Fibroblast of upper back skin (primary cell): ENCODE measurements at regions not wholly inside any gene's neighbourhood (a gene's known extent, or its start where the extent isn't known, plus 50 kb on each side); places are given as distances from the start of the nearest gene placed in this dataset.

Experiments
- DNase-seq: peaks from one replicate; pipeline ENCODE4 v3.0.0-alpha.2; 2013

DNA sequence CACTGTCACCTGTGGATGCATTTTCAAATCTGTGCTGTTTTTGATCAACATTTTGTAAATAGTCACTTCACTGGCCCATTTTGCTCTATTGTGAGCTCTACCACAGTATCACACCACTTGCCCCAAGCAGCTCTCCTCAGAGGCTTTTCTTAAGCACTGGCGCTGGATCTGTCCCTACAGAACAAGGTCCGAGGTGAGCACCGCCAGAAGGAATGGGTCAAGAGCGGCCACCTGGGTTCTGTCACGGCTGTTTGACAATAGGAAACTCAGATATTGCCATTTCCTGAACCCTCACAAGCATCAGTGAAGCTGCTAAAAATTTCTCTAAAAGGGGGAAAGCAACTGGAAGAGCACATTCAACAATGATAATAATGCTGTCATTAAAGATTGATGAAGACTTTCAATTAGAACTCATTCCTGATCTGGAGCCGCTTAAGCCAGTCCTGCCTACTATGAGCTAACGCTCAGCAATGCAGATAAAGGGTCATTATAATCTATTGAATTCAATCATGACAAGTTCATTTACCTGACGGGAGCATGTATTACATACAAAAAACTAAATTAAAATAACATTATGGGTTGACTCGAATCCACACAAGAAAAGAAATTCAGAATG is 514.0 kb downstream of the GALR1 start:
- no peak for DNase-seq

DNA sequence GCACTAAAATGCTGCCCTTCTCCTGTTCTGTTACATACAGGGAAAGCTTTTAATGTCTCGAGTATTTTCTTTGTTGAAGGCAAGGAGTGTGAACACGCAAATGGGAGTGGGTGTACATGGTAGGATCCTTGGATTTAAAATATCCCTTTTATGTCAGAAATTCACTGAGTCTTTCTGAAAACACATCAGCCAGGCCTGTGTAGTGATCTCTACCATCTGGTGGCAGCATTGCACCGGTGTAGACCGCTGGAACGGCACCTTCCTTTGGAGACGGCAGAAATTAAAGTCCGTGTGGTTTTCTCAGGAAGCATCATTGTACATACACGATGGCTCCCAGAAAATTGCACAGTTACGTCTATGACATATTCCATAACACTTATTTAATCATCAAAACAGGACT is 515.8 kb downstream of the GALR1 start:
- no peak for DNase-seq

DNA sequence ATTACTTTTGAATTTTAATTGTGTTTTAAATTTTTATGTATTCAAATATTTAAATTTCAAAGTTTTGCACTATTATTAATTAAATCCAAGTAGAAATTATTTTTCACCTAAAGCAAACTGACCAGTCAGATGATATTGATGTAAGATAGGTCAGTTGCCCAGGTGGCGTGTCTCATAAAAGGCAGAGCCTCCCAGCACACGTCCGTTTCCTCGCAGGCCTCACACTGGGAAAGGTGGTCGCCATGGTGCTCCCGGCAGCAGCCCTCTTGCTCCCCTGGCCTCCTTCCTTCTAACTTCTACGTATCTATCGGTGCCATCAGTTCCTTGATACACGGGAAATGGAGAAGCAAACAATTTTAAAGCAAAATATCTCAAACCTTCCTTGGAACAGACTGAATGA is 516.8 kb downstream of the GALR1 start:
- DNase-seq = no peak

DNA sequence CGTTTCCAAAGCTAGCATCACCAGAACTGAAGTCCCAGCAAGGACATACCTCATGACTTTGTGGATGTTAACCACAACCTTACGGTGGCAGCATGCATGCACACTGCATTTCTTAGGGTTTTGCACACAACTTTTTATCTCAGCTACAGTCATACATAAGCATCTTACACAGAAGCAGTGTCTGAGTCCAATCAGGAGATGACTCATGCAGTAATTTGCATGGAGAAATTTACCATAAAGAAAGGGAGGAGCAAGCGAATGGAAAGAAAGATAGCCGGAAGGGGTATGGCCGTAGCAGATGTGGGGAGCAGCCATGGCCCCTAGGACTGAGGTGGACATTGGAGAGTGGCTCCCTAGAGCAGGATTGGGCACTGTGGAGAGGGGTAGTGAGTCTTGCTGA is 522.5 kb downstream of the GALR1 start:
- no peak for DNase-seq

DNA sequence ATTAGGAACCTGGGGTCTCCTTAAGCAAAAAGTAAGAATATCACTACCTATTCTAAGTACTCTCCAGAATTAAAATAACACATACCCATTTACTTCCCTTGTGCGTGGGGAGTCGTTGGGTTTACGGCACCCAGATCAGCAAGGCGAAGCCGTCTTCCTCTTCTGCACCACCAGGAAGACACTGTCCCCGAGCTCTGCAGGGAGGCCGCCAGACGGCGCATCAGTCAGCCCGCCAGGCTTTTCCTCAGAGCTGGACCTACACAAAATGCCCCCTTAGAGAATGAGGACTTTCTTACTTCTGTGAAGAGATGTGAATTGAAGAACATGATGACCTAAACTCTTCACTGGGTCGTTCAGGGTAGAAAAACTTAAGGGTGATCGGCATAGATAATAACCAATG is 526.5 kb downstream of the GALR1 start:
- DNase-seq = no peak

DNA sequence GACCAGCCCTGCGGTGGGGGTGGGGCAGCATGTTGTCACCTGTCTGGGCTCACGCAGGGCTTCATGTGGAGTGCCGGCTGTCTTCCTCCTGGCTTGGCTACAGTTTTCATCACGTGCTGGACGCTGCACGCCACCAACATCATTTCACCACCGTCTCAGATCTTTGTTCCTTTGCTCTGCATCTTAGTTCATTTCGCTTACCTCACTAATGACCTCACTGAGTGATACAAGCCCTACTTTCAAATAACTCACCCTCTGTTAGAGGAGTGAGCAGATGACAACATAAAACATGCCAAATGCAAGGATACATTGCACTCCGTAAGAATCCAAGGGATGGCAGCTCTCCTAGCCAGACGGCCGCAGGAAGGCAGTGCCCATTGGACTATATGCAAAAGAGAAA is 527.5 kb downstream of the GALR1 start:
- no peak for DNase-seq

DNA sequence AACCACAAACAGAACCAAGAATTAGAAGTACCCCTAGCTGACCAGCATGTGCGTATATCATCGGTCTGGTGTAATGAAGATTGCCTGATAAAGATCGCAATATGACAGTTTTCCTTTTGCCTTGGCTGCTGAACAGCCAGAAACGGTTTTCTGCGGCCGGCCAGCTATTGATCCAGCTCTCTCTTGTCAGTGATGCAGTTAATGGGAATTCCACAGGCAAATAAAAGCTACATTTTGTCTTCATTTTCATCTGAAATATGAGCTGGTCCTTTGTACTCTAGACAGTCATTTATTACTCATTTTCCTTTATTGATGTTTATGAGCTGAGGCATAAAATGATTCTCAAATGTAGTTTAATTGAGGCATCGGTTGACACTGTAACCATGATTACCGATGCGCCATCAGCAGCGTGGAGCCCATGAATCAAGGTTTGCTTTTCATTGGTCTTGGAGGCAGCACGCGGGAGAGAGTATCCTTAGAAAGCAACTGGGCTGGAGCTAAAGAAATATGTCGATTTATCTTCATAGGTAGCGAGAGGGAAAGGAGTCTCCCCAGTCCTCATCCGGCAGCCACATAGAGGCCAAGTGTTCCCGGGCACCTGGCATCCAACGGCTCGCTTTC is 535.2 kb downstream of the GALR1 start:
- DNase-seq = no peak

DNA sequence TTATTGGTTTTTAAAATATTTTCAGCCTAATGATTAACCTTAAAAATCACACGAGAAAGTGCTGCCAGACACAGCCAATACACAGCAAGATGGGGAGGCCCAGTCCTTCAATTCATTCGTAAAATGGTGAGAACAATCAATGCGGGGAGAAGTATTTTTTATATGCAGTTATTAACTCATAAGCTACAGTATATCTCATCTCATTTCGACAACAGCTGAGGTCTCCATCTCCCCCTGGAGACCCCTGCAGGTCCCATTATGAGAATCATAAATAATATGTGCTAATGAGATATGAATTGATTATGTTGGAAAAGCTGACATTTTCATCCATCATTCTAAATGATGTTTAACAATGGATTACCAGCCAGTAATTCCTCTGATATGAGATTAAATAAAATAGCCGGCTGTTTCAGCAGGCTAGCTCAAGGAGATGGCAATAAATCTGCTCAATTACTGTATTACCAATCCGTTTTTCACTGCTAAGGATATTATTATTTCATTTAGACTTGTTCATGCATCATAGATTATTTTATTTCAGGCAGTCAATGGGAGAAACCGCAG is 535.8 kb downstream of the GALR1 start:
- no peak for DNase-seq

DNA sequence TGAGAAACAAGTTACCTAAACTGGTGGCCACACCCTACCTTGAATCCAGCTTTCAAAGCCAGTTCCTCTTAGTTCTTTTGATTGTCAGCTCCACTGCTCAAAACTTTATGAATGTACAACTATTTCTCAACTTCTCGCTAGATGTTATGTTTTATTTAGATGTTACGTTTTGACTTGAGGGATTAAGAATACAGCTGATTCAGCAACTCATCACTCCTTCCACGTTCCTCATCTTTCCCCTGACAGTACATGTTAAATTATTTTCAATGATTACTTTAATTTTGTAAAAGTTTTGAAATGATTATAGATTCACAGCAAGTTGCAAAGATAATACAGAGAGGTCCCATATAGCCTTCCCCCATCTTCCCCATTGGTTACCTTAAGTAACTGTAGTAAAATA is 553.4 kb downstream of the GALR1 start:
- DNase-seq = no peak

DNA sequence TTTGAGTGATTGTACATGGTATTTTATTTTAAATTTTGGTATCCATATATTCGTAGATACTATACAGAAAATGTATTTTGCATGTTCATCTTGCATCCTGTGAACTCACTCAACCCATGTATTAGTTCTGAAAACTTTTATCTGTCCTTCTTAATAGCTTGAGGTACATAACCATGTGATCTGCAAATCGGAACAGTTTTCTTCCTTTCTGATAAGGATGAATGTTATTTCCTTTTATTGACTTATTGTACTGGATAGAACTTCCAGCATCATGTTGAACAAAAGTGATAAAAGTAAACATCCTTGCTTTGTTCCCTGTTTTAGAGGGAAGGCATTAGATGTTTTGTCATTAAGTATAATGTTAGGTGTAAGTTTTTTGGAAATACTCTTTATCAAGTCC is 554.7 kb downstream of the GALR1 start:
- no peak for DNase-seq

DNA sequence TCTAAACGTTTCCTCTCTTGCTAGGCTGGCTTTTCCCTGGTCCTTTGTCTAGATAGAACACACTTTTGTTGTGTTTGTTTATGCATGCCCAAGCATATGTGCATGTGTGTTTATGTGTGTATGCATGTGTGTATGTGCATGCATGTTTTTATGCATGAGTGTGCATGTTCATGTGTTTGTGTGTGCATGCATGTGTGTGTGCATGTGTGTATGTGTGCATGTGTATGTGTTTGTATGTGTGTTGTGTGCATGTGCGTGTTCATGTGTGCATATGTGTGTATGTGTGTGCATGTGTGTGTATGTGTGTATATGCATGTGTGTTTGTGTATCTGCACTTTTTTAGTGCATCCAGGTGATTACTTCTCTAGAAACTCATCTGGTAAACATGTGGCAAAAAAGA is 558.0 kb downstream of the GALR1 start:
- DNase-seq = no peak

DNA sequence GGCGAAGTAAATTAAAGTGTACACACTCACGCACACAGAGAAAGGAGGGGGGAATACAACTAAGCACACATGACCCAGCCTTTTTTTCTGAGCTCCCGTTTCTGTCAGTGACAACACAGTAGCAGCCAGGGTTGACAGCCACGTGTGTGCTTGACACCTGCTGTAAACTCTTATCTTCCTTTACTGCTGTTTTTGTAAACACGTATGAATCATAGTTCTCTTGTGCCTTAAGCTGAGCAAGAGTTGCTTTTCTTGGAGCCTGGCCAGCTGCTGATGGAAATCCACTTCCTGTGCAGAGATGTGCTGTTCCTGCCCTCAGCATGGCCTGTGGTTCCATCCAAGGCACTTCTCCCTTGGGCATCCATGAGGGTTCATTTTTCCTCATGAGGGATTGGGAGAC is 561.9 kb downstream of the GALR1 start:
- no peak for DNase-seq

DNA sequence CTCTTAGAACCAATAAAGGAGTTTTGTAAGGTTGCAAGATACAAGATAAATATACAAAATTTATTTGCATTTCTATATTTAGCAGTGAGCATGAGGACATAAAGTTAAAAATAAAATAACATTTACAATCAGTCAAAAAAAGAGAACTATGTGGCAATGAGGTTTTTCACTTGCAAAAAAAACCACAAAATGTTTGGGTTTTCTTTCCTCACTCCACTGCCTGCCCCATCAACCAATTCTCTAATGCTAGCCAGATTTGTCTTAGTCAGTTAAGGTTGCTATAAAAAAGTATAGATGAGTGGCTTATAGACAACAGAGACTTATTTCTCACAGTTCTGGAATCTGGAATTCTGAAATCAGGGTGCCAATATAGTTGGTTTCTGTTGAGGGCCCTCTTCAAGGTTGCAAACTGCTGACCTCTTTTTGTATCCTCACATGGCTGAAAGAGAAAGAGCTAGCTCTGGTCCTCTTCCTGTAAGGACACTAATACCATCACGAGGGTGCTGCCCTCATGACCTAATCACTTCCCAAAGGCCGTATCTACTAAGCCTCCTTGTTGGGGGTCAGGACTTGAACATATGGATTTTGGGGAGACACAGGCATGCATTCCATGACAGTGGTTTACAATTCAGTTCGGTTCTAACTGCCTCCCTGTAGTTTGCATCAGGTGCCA is 566.2 kb downstream of the GALR1 start:
- no peak for DNase-seq

DNA sequence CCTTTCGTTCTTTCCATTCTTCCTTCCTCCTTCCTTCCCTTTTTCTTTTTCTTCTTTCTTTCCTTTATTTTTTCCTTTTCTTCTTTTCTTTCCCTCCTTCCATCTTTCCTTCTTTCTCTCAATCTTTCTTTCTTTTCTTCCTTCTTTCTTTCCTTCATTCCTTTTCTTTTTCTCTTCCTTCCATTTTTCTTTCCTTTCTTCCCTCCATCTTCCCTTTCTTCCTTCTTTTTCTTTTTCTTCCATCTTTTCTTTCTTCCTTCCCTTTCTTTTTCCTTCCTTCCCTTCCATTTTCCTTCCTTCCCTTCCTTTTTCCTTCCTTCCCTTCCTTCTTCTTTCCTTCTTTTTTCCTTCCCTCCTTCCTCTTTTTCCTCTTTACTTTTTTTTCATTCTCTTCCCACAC is 568.7 kb downstream of the GALR1 start:
- no peak for DNase-seq

DNA sequence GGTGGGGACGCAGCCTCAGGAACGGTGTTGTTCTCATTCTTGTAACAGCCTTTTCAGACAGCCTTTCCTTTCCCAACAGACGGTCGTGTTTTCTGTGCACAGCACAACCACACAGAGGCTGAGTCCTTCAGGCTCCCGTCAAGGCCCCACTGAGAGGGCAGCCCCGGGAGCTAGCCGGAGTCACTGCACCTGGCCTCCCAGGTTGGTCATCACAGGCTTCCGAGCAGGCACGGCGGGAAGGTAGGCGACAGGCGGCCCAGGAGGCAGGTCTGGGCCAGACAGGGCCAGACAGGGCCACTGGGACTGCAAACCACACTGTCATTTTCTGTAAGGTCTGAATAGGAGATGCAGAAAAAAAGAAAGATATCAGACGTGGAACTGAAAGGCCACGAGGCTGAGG is 570.8 kb downstream of the GALR1 start:
- DNase-seq = no peak

DNA sequence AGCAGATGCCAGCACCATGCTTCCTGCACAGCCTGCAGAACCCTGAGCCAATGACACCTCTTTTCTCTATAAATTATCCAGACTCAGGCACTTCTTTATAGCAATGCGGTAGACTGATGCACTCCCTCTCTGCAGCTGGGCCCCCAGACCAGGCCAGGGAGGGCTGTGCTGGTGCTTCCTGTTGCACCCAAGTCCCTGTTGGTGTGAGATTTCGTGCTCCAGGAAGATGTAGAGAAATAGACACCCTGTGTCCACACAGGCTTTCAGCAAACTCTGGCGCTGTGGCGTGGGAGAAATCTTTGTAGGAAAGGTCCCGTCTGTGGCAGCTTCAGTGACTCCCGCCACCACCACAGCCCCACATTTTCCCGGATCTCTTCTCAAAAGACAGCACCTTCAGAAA is 572.2 kb downstream of the GALR1 start:
- DNase-seq = no peak

DNA sequence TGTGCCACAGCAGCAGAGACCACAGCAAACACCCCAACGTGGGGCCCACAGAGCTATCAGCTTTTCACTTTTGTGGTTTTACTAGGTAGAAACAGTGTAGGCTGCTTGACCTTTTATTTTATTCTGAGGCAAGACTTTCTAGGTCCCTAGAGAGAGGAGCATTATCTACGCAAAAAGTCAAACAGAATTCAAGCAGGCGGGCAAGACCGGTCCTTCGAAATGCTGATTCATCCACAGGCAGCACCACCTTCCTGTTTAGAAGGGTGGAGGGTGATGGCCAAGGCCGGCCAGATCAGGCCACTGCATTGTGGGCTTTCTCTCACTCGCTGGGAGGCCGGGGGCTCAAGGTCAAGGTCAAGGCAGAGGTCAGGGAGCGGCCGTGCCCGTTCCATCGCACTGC is 573.0 kb downstream of the GALR1 start:
- DNase-seq = no peak

DNA sequence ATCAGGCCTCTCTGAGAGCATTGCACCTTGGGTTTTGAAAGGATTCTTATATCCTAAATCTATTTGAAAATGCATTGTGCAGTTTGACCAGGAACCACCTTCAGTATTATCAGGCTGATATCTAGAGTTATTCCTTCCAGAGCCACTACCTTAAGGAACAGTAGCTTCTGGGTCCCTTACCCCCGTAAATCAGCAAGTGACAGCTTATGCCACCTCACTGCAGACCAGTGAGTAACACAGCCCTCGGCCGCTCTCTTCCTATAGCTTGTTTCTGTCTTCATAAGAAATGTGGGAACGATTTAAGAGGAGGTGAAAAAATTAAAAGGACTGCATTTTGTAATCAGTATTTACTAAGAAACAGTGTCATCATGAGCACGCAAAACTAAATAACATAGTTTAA is 584.2 kb downstream of the GALR1 start:
- DNase-seq = no peak

DNA sequence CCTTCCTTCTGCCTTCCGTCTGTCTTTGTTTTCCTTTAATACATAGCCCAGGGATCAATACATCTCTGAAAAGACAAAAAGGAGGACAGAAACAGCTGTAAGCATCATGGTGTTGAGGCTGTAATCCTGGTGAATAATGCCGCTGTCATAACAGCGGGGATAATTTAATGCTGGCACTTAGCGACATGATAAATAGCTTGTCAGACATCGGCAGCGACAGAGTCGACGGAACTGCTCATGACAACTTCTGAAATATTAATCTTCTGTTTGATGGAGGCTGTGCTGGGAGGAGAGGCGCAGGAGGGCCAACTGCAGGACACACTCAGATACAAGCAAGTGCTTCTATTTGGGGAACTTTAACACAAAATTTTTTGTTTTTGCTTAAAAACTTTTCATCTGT is 602.2 kb downstream of the GALR1 start:
- DNase-seq = no peak

DNA sequence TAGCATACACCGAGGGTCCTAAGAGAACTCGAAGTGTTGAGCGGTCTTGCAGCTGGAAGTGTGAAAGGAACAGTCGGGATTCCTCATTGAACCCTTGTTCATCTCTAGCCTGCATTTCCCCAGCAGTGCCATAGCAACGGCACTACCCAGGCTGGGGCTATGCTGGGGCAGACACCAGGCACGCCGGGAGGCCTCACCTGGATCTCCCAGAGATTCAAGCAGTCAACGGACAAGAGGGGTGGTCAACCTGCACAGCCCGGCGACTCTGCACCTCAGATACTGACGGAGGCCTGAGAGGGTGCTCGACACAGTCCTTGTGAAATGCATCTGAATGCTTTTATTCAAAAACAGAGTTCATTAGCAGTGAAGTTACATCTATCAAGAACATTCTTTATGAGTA is 604.2 kb downstream of the GALR1 start:
- DNase-seq = no peak

DNA sequence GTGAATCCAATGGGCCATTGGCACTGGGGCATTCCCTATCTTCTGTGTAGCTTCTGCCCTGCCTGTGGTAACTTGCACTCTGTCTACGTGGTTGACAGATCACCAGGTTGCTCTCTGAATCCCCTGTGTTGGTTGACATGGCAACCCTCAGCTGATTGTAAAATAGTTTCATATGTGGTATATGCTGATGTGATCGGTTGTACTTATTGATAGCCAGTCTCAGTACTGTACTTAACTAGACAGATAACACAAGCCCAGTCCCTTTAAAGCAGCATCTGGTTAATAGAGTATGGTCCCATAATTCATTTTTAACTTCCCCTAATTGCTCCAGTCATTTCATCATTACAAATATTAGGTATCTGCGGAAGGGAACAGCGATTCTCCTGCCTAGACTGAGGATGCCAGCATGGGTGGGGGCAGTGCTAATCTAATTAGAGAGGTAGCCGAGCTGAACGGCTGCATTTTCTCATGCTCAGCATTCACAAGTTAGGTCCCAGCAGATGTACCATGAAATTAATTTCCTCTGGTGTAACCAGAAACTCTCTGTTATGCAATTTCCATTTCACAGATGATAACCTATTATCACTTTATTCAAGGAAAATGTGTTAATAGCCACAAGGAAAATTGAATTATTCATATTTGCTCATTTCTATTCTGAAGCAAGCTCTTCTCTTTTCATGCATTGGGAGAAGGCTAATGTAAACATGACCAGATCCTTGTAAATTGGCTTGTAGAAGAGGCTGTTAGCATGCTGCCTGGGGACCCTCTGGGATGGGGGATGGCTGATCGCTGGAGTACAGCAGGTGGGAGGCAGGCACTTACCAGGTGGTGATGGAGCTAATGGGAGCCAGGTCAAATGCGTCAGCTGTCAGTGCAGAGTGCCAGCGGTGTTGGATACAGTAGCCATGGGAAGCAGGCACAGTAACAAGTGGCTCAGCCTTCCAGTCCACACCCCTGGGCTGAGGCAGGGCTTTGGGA is 608.3 kb downstream of the GALR1 start:
- DNase-seq = no peak

DNA sequence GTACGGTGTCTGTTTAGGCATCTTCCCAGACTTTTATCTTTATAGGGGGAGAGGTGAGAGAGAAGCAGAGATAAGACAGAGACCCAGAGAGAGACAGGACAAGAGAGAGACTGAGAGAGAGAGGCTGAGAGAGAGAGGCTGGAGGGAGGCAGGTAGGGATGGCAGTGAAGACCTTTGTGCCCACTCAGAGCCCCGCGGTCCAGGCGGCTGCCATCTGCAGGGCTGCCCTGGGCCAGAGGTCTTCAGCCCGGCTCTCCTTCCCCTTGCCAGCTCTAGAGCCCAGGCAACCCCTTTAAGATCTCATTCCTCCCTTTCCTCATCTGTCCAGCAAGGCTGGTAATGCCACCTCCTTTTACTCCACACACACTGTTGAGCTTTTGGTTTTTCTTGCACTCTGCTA is 610.0 kb downstream of the GALR1 start:
- DNase-seq = no peak

DNA sequence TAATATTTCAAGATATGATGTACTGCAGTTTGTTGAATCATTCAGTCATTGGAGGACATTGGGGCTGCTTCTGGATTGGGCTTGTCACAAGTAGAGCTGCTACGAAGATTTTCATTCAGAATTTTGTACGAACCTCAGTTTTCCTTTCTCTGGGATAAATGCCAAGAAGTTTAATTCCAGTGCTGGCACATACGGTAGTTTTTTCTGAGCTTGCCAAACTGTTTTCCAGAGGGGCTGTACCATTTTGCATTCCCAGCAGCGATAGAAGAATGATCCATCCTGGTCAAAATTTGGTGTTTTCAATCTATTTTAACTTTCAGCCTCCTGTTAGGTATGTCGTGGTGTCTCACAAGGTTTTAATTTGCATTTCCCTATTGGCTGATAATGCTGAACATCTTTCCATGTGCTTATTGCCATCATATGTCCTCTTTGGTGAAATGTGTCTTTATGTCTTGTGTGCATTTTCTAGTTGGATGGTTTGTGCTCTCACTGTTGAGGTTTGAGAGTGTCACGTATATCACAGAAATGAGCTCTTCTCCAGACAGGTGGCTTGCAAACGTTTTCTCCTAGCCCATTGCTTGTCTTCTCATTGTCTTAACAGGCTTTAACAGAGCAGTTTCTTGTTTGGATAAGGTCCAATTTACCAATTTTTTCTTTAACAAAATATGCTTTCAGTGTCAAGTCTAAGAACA is 612.6 kb downstream of the GALR1 start:
- no peak for DNase-seq
